Liver (tissue), 8 donors: ENCODE measurements at regions not wholly inside any gene's neighbourhood (a gene's known extent, or its start where the extent isn't known, plus 50 kb on each side); places are given as distances from the start of the nearest gene placed in this dataset.

Experiments
- DNase-seq: peaks from one replicate; pipeline ENCODE4 v3.0.0-alpha.2; 2017; ENCODE audit warnings: low spot score
- H3K27ac ChIP-seq, 2 donors: one replicate each; pipeline ENCODE4 v1.7.0; 2013; ENCODE audit warnings: inconsistent platforms in 2 of 2, low read length in 2 of 2, control low read depth in 1 of 2, low read depth in 1 of 2, mild to moderate bottlenecking in 1 of 2
- H3K27me3 ChIP-seq, 4 donors: one replicate each; pipeline versions ENCODE4 v1.6.1 to v1.7.0; 2013; ENCODE audit warnings: low read length in 3 of 4, inconsistent platforms in 1 of 4, mild to moderate bottlenecking in 1 of 4, moderate library complexity in 1 of 4; ENCODE audit not compliant: control insufficient read depth in 4 of 4, insufficient read depth in 4 of 4
- H3K36me3 ChIP-seq, 4 donors: one replicate each; pipeline versions ENCODE4 v1.6.1 to v1.7.0; 2013; ENCODE audit warnings: low read length in 3 of 4, mild to moderate bottlenecking in 3 of 4, low read depth in 1 of 4, moderate library complexity in 1 of 4; ENCODE audit not compliant: control insufficient read depth in 4 of 4, insufficient read depth in 3 of 4
- H3K4me1 ChIP-seq, 4 donors: one replicate each; pipeline versions ENCODE4 v1.6.1 to v1.7.0; 2013; ENCODE audit warnings: low read length in 3 of 4, mild to moderate bottlenecking in 3 of 4, moderate library complexity in 1 of 4; ENCODE audit not compliant: control insufficient read depth in 4 of 4, insufficient read depth in 4 of 4
- H3K4me3 ChIP-seq, 3 donors: one replicate each; pipeline versions ENCODE4 v1.6.1 to v1.7.0; 2013; ENCODE audit warnings: low read length in 3 of 3, control low read depth in 1 of 3, low read depth in 1 of 3, mild to moderate bottlenecking in 1 of 3
- H3K9ac ChIP-seq, 2 donors: one replicate each; pipeline ENCODE4 v1.7.0; 2013; ENCODE audit warnings: low read length in 2 of 2, mild to moderate bottlenecking in 2 of 2, moderate library complexity in 2 of 2, control low read depth in 1 of 2, low read depth in 1 of 2
- H3K9me3 ChIP-seq, 4 donors: one replicate each; pipeline versions ENCODE4 v1.6.1 to v1.7.0; 2013; ENCODE audit warnings: low read length in 3 of 4; ENCODE audit not compliant: control insufficient read depth in 4 of 4
- ATF3 ChIP-seq: IDR thresholded peaks from 2 replicates; pipeline ENCODE4 v1.6.1; 2016; ENCODE audit warnings: antibody characterized with exemption
- CTCF ChIP-seq: fragments of 150-350 bp; IDR thresholded peaks from 2 replicates; pipeline ENCODE4 v1.5.1; 2017; ENCODE audit warnings: improper control_type of control experiment, low read depth, low read length; ENCODE audit not compliant: missing input control
- FOXA1 ChIP-seq: IDR thresholded peaks from 2 replicates; pipeline ENCODE4 v1.6.1; 2016; ENCODE audit warnings: antibody characterized with exemption
- FOXA2 ChIP-seq: IDR thresholded peaks from 2 replicates; pipeline ENCODE4 v1.6.1; 2016; ENCODE audit warnings: antibody characterized with exemption
- GABPA ChIP-seq, 2 donors: IDR thresholded peaks in 1 of 2; conservative IDR thresholded peaks in 1 of 2; 2 replicates each; pipeline ENCODE4 v1.6.1; 2016; ENCODE audit warnings: antibody characterized with exemption in 2 of 2, mild to moderate bottlenecking in 1 of 2, moderate library complexity in 1 of 2
- HNF4A ChIP-seq, 2 donors: conservative IDR thresholded peaks; 2 replicates each; pipeline ENCODE4 v1.6.1; 2016; ENCODE audit warnings: antibody characterized with exemption in 2 of 2, mild to moderate bottlenecking in 2 of 2
- JUND ChIP-seq, 2 donors: IDR thresholded peaks; 2 replicates each; pipeline ENCODE4 v1.6.1; 2016; ENCODE audit warnings: antibody characterized with exemption in 2 of 2
- MAX ChIP-seq: IDR thresholded peaks from 2 replicates; pipeline ENCODE4 v1.6.1; 2016; ENCODE audit warnings: antibody characterized with exemption
- RAD21 ChIP-seq, 2 donors: IDR thresholded peaks; 2 replicates each; pipeline ENCODE4 v1.6.1; 2016; ENCODE audit warnings: antibody characterized with exemption in 2 of 2, mild to moderate bottlenecking in 2 of 2
- REST ChIP-seq: IDR thresholded peaks from 2 replicates; pipeline ENCODE4 v1.6.1; 2016; ENCODE audit warnings: antibody characterized with exemption, mild to moderate bottlenecking
- RXRA ChIP-seq, 2 donors: IDR thresholded peaks; 2 replicates each; pipeline ENCODE4 v1.6.1; 2017 to 2018; ENCODE audit warnings: antibody characterized with exemption in 2 of 2, mild to moderate bottlenecking in 1 of 2
- SP1 ChIP-seq: IDR thresholded peaks from 2 replicates; pipeline ENCODE4 v1.6.1; 2018; ENCODE audit warnings: antibody characterized with exemption, mild to moderate bottlenecking
- TAF1 ChIP-seq: conservative IDR thresholded peaks from 2 replicates; pipeline ENCODE4 v1.6.1; 2016; ENCODE audit warnings: antibody characterized with exemption, mild to moderate bottlenecking
- YY1 ChIP-seq: IDR thresholded peaks from 2 replicates; pipeline ENCODE4 v1.6.1; 2016; ENCODE audit warnings: antibody characterized with exemption, mild to moderate bottlenecking
- ZBTB33 ChIP-seq: IDR thresholded peaks from 2 replicates; pipeline ENCODE4 v1.6.1; 2016; ENCODE audit warnings: antibody characterized with exemption
- WGBS: extraction: QIAGEN DNeasy Blood & Tissue Kit; methylation state at CpG from one replicate; pipeline ENCODE4 v1.1.7; 2013; 5-methylcytosine and 5-hydroxymethylcytosine counted together
- donor health status: healthy.
- donor health status: healthy.
- donor health status: healthy.
- donor health status: healthy.
- donor health status: healthy.

GRCh38 chr1:23609971-23610370 lies 50.7 kb upstream of the ID3 start:
- no peaks in the 10 kb centered on the region for H3K27me3 ChIP-seq
- no peak overlapping the region for H3K27ac ChIP-seq
- H3K9me3 ChIP-seq = no peaks in the 10 kb centered on the region
- H3K4me1 ChIP-seq = no peaks in the 10 kb centered on the region
- 91% methylated on average over 5 of the region's 5 CpGs for WGBS
- no peak overlapping the region for H3K4me3 ChIP-seq
- no peaks in the 10 kb centered on the region for H3K36me3 ChIP-seq
- TF ChIP-seq RAD21 (IDR thresholded peaks at IDR 0.05) (no peak), CTCF (no peak), REST (no peak), GABPA (IDR thresholded peaks at IDR 0.05 in 1 of 2, conservative IDR thresholded peaks at IDR 0.05 in 1 of 2) (no peak), YY1 (no peak), FOXA1 (no peak), ATF3 (no peak), FOXA2 (no peak), TAF1 (no peak), HNF4A (conservative IDR thresholded peaks at IDR 0.05) (no peak), RXRA (IDR thresholded peaks at IDR 0.05) (no peak), ZBTB33 (no peak), MAX (no peak), SP1 (no peak), JUND (IDR thresholded peaks at IDR 0.05) (no peak)
- H3K9ac ChIP-seq = no peak overlapping the region
- DNase-seq = no peak
